Cardiac septum (tissue), 1 donor: ENCODE measurements at regions not wholly inside any gene's neighbourhood (a gene's known extent, or its start where the extent isn't known, plus 50 kb on each side); places are given as distances from the start of the nearest gene placed in this dataset.

Experiments
- DNase-seq: peaks from one replicate; pipeline ENCODE4 v3.0.0-alpha.2; 2020; ENCODE audit warnings: low spot score
- intact Hi-C: fragments of 100-400 bp; cut with DNase I; formaldehyde crosslinking; loops from one replicate; pipeline ENCODE4 v1.14.0; 2022
- donor health status: DM: no; HTN: no; CAD: no.

GRCh38 chr3:194261581-194262063 is 89.5 kb downstream of the CPN2 start:
- intact Hi-C loops: no loop called here
- DNase-seq: peak; percentile 43

GRCh38 chr3:194262176-194262924 is 88.8 kb downstream of the CPN2 start:
- peak; percentile 44 for DNase-seq
- intact Hi-C loops: no loop called here

GRCh38 chr3:194262925-194263305 is 88.2 kb downstream of the CPN2 start:
- DNase-seq: peak; percentile 27
- intact Hi-C loops: no loop called here

GRCh38 chr3:194264631-194265504 is 86.3 kb downstream of the CPN2 start:
- DNase-seq: peak; percentile 67
- intact Hi-C loops: loop anchor here (1.0 to 2.0 kb wide), 2 partner anchors 124 to 484 kb away; no protein-coding TSS in a partner anchor

GRCh38 chr3:194265505-194265892 is 85.6 kb downstream of the CPN2 start:
- DNase-seq: peak; percentile 93
- intact Hi-C loops: loop anchor here (1.0 to 2.0 kb wide), 2 partner anchors 124 to 485 kb away; no protein-coding TSS in a partner anchor

GRCh38 chr3:194265996-194266964 is 84.8 kb downstream of the CPN2 start:
- intact Hi-C loops: loop anchor here (1.0 to 2.0 kb wide), 2 partner anchors 125 to 485 kb away; no protein-coding TSS in a partner anchor
- DNase-seq: peak; percentile 38

GRCh38 chr3:194267744-194268653 is 83.1 kb downstream of the CPN2 start:
- intact Hi-C loops: loop anchor here (2.0 kb wide), 1 partner anchor 197 kb away; no protein-coding TSS in a partner anchor
- DNase-seq: peak; percentile 78

GRCh38 chr3:194268654-194269512 is 82.2 kb downstream of the CPN2 start:
- peak; percentile 53 for DNase-seq
- intact Hi-C loops: loop anchor here (1.0 to 2.0 kb wide), 3 partner anchors 128 to 266 kb away; no protein-coding TSS in a partner anchor

- peak; percentile 94 for DNase-seq
- intact Hi-C loops: loop anchor here (1.0 to 2.0 kb wide), 4 partner anchors 128 to 266 kb away; partner anchors contain the start of gene HES1
Observed at GRCh38 chr3:194269610-194270145, 81.5 kb downstream of the CPN2 start.

GRCh38 chr3:194270627-194271459 is 80.3 kb downstream of the CPN2 start:
- DNase-seq: peak; percentile 94
- intact Hi-C loops: loop anchor here (1.0 to 2.0 kb wide), 2 partner anchors 52 to 134 kb away; partner anchors contain the start of gene HES1

- no peak for DNase-seq
- intact Hi-C loops: loop anchor here (1.0 to 2.0 kb wide), 2 partner anchors 52 to 135 kb away; partner anchors contain the start of gene HES1
Observed at GRCh38 chr3:194271460-194272035, 79.6 kb downstream of the CPN2 start.

- intact Hi-C loops: no loop called here
- DNase-seq: peak; percentile 72
Observed at GRCh38 chr3:194272221-194272620, 78.9 kb downstream of the CPN2 start.

GRCh38 chr3:194272861-194273742 is 78.0 kb downstream of the CPN2 start:
- intact Hi-C loops: no loop called here
- peak; percentile 68 for DNase-seq

GRCh38 chr3:194273743-194274310 is 77.3 kb downstream of the CPN2 start:
- intact Hi-C loops: no loop called here
- DNase-seq: peak; percentile 65
